ENCODE measurements at regions not wholly inside any gene's neighbourhood (a gene's known extent, or its start where the extent isn't known, plus 50 kb on each side); places are given as distances from the start of the nearest gene placed in this dataset.

- Histone ChIP-seq H3K27me3 (no peaks in the 10 kb centered on the region), H3K27ac (no peak overlapping the region), H3K4me1 (replicated peaks in 1 of 2) (no peaks in the 10 kb centered on the region), H3K36me3 (replicated peaks in 1 of 2) (no peaks in the 10 kb centered on the region), H3K4me3 (no peak overlapping the region), H3K9me3 (replicated peaks in 1 of 3) (no peaks in the 10 kb centered on the region)
- no peak for TF ChIP-seq POLR2A (IDR thresholded peaks at IDR 0.05)
- TF ChIP-seq, protein P1, sequence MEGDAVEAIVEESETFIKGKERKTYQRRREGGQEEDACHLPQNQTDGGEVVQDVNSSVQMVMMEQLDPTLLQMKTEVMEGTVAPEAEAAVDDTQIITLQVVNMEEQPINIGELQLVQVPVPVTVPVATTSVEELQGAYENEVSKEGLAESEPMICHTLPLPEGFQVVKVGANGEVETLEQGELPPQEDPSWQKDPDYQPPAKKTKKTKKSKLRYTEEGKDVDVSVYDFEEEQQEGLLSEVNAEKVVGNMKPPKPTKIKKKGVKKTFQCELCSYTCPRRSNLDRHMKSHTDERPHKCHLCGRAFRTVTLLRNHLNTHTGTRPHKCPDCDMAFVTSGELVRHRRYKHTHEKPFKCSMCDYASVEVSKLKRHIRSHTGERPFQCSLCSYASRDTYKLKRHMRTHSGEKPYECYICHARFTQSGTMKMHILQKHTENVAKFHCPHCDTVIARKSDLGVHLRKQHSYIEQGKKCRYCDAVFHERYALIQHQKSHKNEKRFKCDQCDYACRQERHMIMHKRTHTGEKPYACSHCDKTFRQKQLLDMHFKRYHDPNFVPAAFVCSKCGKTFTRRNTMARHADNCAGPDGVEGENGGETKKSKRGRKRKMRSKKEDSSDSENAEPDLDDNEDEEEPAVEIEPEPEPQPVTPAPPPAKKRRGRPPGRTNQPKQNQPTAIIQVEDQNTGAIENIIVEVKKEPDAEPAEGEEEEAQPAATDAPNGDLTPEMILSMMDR (IDR thresholded peaks at IDR 0.05) = no peak
- no peak for DNase-seq
- 84 to 96% (median 87%) methylated on average over 2 of the region's 2 CpGs for WGBS, 4 donors
- intact Hi-C loops (cut with DNase I) = no loop called here
Observed at GRCh38 chr10:125491381-125491780, 191.6 kb downstream of the TEX36 start.

DNA sequence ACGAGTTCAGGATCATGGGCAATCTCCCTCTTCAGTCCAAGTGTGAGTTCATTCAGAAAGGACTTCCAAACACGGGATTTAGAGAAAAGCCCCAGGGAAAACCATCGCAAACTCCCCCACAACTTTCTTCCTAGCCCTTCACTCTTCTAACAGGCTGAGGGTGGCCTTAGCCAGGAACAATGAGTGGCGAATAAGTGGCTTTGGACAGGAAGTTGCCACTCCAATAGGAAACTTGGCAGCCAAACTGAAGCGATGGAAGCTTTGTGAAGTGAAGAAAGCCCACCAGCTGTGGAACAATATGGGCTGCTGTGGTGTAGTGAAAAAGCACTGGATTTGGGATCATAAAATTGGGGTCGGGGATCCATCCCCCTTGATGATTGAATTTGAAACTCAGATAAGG, 193.2 kb downstream of the TEX36 start:
- intact Hi-C loops (cut with DNase I) = no loop called here
- no peaks in the 10 kb centered on the region for H3K4me1 ChIP-seq (replicated peaks in 1 of 2)
- no peaks in the 10 kb centered on the region for H3K9me3 ChIP-seq (replicated peaks in 1 of 3)
- 48 to 68% (median 54%) methylated on average over 6 of the region's 6 CpGs for WGBS, 4 donors
- H3K27ac ChIP-seq = no peak overlapping the region
- DNase-seq = no peak
- no peaks in the 10 kb centered on the region for H3K36me3 ChIP-seq (replicated peaks in 1 of 2)
- no peak for TF ChIP-seq POLR2A (IDR thresholded peaks at IDR 0.05)
- TF ChIP-seq, protein P1 (IDR thresholded peaks at IDR 0.05) = no peak
- no peaks in the 10 kb centered on the region for H3K27me3 ChIP-seq
- H3K4me3 ChIP-seq = no peak overlapping the region

DNA sequence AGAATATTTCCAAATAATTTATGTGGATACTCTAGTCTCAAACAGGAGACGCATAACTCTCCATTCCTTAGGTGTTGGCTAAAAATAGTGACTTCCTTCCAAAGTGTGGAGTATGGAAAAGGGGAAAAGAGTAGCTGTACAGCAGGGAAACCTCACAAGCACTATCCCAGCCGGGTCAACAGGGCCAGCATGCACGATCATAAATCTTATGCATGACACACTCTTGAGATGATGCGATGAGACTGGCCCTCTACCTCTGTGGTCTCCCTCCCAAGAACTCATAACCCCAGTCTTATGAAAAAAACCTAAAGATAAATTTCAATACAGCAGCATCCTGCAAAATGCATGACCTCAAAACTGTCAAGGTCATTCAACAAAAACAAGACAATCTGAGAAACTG, 197.3 kb downstream of the TEX36 start:
- TF ChIP-seq POLR2A (IDR thresholded peaks at IDR 0.05) = no peak
- TF ChIP-seq, protein P1 (IDR thresholded peaks at IDR 0.05) = no peak

DNA sequence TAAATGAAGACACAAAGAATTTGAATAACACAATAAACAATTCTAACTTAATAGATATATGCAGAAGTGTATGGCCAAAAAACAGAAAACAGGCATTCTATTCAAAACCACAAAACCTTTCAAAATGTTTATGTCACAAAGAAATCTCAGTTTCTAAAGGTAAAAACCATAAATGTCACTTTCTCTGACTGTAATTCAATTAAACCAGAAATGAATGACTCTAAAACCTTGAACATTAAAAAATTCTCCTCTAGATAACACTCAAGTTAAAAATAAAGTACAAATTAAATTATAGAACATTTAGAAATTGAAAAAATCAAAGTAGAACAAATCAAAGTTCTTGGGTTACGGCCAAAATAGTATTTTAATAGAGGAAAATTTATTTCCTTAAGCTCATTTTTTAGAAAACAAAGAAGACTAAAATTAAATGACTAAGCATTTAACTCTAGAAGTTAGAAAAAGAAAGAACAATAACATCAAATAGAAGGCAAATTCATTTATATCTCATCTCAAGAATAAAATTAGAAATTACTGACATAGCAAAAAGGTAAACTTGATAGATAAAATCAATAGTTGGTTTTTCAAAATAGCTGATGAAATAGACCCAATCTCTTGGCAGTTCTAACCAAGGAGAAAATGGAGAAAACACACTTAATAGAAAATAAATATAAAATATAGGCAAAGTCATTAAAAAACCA, 198.8 kb downstream of the TEX36 start:
- 74 to 87% (median 83%) methylated on average over 1 of the region's 1 CpG for WGBS, 4 donors
- intact Hi-C loops (cut with DNase I) = no loop called here
- H3K4me1 ChIP-seq (replicated peaks in 1 of 2) = peaks cover 0 to 3% of the 10 kb centered on the region in 2 donors
- H3K9me3 ChIP-seq (replicated peaks in 1 of 3) = no peaks in the 10 kb centered on the region
- H3K27me3 ChIP-seq = no peaks in the 10 kb centered on the region
- TF ChIP-seq, protein P1 (IDR thresholded peaks at IDR 0.05) = no peak
- H3K4me3 ChIP-seq = no peak overlapping the region
- no peak for DNase-seq
- H3K27ac ChIP-seq = no peak overlapping the region
- no peaks in the 10 kb centered on the region for H3K36me3 ChIP-seq (replicated peaks in 1 of 2)

More for the DNA sequence above, 197.3 kb downstream of the TEX36 start:
- intact Hi-C loops (cut with DNase I) = no loop called here
- Histone ChIP-seq H3K4me1 (replicated peaks in 1 of 2) (peaks cover 0 to 3% of the 10 kb centered on the region in 2 donors), H3K4me3 (no peak overlapping the region), H3K27me3 (no peaks in the 10 kb centered on the region), H3K9me3 (replicated peaks in 1 of 3) (no peaks in the 10 kb centered on the region), H3K27ac (no peak overlapping the region), H3K36me3 (replicated peaks in 1 of 2) (no peaks in the 10 kb centered on the region)
- 56 to 69% (median 64%) methylated on average over 4 of the region's 4 CpGs for WGBS, 4 donors
- no peak for DNase-seq

All from adrenal gland (tissue), 9 donors.